Large intestine (tissue), 3 donors: ENCODE measurements at regions not wholly inside any gene's neighbourhood (a gene's known extent, or its start where the extent isn't known, plus 50 kb on each side); places are given as distances from the start of the nearest gene placed in this dataset.
"Not testable (repeated sequence)": the region's sequence is repeated elsewhere in the genome, so short reads cannot be mapped to it uniquely, and the experiment has no call there.

ENCODE experiments used
- DNase-seq, 2 donors: peaks; one replicate each; pipeline versions ENCODE4 v3.0.0 to v3.0.0-alpha.2; 2013
- H3K27ac ChIP-seq: one replicate; pipeline ENCODE4 v1.5.1; 2013; ENCODE audit warnings: low read length
- H3K27me3 ChIP-seq: 2 replicates; pipeline ENCODE4 v1.6.1; 2013; ENCODE audit warnings: low read length; ENCODE audit not compliant: control insufficient read depth, insufficient read depth
- H3K36me3 ChIP-seq: 2 replicates; pipeline ENCODE4 v1.6.1; 2013; ENCODE audit warnings: low read length; ENCODE audit not compliant: control insufficient read depth, insufficient read depth
- H3K4me1 ChIP-seq: one replicate; pipeline ENCODE4 v1.6.1; 2013; ENCODE audit warnings: low read length; ENCODE audit not compliant: control insufficient read depth, insufficient read depth
- H3K4me3 ChIP-seq: one replicate; pipeline ENCODE4 v1.5.1; 2013; ENCODE audit warnings: low read length
- H3K9me3 ChIP-seq: one replicate; pipeline ENCODE4 v1.6.1; 2013; ENCODE audit warnings: mild to moderate bottlenecking, low read depth, low read length, moderate library complexity; ENCODE audit not compliant: control insufficient read depth
- WGBS: methylation state at CpG from one replicate; pipeline ENCODE4 v1.1.5; 2013; ENCODE audit warnings: low lambda C conversion rate; ENCODE audit not compliant: insufficient coverage; 5-methylcytosine and 5-hydroxymethylcytosine counted together

DNA sequence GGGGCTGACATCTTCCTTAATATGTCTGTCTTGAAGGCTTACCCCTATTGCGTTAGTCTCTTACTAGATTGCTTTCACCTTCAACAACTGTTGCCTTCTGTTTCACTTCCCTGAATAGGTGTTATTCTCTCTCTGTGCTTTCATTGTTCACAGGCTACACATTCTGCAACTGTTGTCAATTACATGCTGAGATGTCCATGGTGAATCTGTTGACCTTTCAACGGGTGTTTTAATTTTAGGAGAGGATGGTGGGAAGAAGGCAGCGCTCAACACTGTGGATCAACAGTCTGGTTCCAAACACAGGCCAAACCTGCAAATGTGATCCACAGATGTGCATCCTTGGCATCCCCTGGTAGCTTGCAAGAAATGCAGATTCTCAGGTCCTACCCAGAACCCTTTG lies 101.9 kb downstream of the DACT1 start:
- Histone ChIP-seq H3K4me3 (no peak overlapping the region), H3K27ac (no peak overlapping the region), H3K36me3 (no peaks in the 10 kb centered on the region), H3K27me3 (no peaks in the 10 kb centered on the region), H3K9me3 (no peaks in the 10 kb centered on the region), H3K4me1 (no peaks in the 10 kb centered on the region)
- WGBS, result 100% methylated on average over 1 of the region's 3 CpGs
- no peak for DNase-seq

DNA sequence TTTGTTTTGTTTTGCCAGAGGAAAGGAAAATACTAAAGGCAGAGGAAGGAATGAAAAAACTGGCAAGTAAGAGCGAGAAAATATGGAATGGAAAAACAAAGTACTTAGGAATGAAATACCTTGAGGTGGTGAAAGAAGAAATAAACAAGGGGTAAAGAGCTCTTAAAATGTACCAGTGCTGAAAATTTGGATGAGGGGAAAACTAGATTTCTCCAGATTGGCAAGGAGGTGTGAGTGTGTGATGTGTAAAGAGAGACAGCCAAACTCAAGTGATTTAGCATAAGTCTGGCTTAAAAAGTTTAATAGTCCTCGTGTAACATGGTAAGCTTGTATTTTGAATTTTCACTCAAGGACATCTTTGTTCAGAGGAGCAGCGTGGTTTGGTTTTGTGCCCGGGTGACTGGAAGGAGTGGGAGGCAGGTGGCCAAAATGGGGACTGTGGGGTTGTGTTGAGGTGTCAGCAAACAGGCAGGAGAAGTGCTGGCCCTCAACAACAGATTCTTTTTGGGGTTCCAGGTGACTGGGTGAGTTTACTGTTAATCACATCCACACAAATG lies 102.7 kb downstream of the DACT1 start:
- Histone ChIP-seq H3K27me3 (no peaks in the 10 kb centered on the region), H3K4me3 (no peak overlapping the region), H3K36me3 (no peaks in the 10 kb centered on the region), H3K27ac (no peak overlapping the region), H3K4me1 (no peaks in the 10 kb centered on the region), H3K9me3 (no peaks in the 10 kb centered on the region)
- WGBS, result 100% methylated on average over 1 of the region's 4 CpGs
- no peak for DNase-seq

DNA sequence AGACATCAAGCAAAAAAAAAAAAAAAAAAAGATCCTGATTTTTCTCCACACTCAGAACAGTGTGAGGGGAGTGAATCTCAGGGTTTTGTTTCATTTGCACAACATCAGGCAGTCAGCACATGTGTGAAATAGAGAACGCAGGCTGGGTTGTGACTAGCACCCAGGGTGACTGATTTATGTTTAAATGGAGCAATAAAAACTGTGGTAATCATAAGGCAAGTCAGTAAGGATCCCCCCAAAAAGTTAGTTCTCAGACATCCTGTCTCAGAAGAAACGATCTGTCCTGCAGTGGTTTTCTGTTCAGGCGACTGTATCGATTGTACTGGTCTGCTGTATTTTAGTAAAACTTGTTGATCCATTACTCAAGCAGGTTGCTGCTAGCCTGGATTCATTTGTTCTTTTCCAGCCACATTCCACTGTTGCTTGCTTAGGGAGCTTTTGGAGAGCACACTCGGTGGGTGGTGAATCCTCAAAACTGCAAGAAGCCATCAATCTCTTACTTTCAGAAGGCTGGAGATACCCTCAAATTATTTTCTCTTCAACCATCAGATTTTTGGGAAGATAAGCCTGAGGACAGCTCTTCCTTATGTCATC lies 107.1 kb downstream of the DACT1 start:
- H3K27me3 ChIP-seq, result no peaks in the 10 kb centered on the region
- H3K36me3 ChIP-seq, result no peaks in the 10 kb centered on the region
- no peak overlapping the region for H3K27ac ChIP-seq
- no peaks in the 10 kb centered on the region for H3K9me3 ChIP-seq
- DNase-seq, result no peak
- no peak overlapping the region for H3K4me3 ChIP-seq
- 83% methylated on average over 1 of the region's 5 CpGs for WGBS
- H3K4me1 ChIP-seq, result peaks cover 6% of the 10 kb centered on the region

DNA sequence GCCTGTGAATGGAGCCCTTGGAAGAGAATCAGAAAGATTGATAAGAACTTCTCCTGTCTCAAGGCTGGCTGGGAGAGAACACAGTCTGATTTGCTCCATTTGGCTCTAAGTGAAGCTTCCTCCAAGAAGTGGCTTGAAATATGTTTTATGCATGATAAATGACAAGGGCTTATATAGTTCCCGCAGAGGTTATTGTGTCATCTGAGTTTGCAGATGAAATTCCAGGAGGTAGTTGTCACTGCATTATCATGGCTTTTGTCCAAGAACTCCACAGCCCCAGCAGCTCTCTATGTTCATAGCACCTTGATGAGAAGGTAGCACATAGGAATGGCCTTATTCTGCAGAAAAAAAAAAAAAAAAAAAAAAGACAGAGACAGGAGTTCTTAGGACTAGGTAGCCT lies 108.5 kb downstream of the DACT1 start:
- Histone ChIP-seq H3K27me3 (no peaks in the 10 kb centered on the region), H3K9me3 (peaks cover 8% of the 10 kb centered on the region), H3K27ac (no peak overlapping the region), H3K36me3 (no peaks in the 10 kb centered on the region), H3K4me3 (no peak overlapping the region), H3K4me1 (peaks cover 6% of the 10 kb centered on the region)
- WGBS, result no CpG with 5 or more reads among the region's 1 CpG
- peak in 1 of 2 donors; percentile 8 for DNase-seq

DNA sequence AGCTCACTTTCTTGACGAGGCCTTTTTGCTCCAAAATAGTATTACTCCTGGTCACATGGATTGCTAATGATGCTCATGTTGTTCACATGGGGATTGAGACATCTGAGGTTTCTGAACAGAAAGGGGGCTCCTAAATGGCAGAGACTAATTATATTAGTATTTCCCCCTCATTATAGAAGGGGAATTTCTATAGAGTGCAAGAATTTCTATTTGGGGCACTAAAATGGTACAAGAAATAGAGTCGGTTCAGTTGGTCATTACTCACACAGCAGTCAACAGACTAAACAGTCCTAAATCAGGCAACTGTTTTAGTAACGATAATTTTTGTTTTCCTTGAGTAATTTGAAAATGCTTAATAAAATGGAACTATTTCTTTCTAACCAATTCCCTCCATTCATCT lies 108.9 kb downstream of the DACT1 start:
- H3K9me3 ChIP-seq, result peaks cover 8% of the 10 kb centered on the region
- WGBS, result 100% methylated on average over 1 of the region's 3 CpGs
- peaks cover 6% of the 10 kb centered on the region for H3K4me1 ChIP-seq
- no peaks in the 10 kb centered on the region for H3K27me3 ChIP-seq
- no peak overlapping the region for H3K27ac ChIP-seq
- no peak for DNase-seq
- H3K4me3 ChIP-seq, result no peak overlapping the region
- H3K36me3 ChIP-seq, result no peaks in the 10 kb centered on the region

DNA sequence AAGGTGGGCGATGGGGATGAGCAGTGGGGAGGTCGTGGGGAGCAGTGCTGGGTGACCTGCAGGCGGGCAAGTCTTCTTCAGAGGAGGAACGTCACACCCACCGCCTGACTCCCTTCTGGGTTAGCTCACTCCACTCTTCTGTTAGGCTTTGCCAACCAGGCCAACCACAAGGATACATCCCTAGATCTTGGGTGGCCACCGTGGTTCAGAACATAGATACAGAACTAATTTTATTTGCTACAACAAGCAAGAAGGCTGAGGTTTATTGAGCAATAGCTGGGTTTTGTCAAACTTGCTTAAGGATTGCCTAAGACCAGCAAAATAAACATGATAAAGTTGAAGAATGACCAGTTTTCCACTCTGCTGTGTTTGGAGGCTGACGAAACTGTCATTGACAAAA lies 109.4 kb downstream of the DACT1 start:
- H3K4me3 ChIP-seq, result no peak overlapping the region
- no peak for DNase-seq
- peaks cover 6% of the 10 kb centered on the region for H3K4me1 ChIP-seq
- H3K9me3 ChIP-seq, result peaks cover 8% of the 10 kb centered on the region
- no peak overlapping the region for H3K27ac ChIP-seq
- H3K36me3 ChIP-seq, result no peaks in the 10 kb centered on the region
- WGBS, result no CpG with 5 or more reads among the region's 7 CpGs
- H3K27me3 ChIP-seq, result no peaks in the 10 kb centered on the region

DNA sequence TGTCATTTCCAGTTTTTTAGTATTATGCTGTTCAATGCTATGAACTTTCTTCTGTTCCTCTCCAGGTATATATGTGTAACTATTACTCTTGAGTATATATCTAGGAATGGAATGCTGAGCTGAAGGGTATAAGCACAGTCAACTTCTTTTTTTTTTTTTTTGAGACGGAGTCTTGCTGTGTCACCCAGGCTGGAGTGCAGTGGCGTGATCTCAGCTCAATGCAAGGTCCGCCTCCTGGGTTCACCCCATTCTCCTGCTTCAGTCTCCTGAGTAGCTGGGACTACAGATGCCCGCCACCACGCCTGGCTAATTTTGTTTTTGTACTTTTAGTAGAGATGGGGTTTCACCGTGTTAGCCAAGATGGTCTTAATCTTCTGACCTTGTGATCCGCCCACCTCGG lies 110.5 kb downstream of the DACT1 start:
- WGBS, result no CpG with 5 or more reads among the region's 8 CpGs
- not testable (repeated sequence) for H3K4me3 ChIP-seq, H3K4me1 ChIP-seq, H3K27me3 ChIP-seq, H3K27ac ChIP-seq, H3K9me3 ChIP-seq, H3K36me3 ChIP-seq, DNase-seq

DNA sequence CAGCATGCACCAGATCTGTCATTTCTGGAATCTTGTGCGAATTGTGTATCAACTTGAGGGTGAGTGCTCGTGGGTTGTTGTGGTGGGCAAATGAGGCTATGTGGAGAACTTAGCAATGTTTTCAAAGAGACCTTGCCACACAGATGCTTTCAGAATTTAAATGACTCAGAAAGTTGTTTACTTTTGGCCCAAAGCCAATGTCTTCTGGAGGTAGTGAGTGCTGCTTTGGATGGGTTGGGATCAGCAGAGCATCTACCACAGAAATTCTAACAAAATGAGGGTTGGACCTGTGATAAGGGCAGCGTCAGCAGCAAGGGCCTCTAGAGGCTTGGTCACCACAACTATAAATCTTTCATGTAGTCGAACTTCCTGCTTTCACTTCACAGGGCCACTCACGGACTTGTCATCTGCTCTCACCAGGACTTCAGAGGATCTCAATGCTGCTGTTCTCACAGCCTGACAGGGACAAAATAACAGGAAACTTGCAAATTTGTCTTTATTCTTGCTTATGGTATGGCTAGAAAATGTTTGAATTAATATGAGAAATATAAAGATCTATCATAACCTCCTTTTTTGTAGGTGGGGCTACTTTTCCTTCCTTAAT lies 111.4 kb downstream of the DACT1 start:
- Histone ChIP-seq H3K36me3 (no peaks in the 10 kb centered on the region), H3K27me3 (no peaks in the 10 kb centered on the region), H3K4me3 (no peak overlapping the region), H3K9me3 (peaks cover 8% of the 10 kb centered on the region), H3K27ac (no peak overlapping the region), H3K4me1 (peaks cover 6% of the 10 kb centered on the region)
- DNase-seq, result peak; percentile 72 to 80
- 30% methylated on average over 2 of the region's 5 CpGs for WGBS

DNA sequence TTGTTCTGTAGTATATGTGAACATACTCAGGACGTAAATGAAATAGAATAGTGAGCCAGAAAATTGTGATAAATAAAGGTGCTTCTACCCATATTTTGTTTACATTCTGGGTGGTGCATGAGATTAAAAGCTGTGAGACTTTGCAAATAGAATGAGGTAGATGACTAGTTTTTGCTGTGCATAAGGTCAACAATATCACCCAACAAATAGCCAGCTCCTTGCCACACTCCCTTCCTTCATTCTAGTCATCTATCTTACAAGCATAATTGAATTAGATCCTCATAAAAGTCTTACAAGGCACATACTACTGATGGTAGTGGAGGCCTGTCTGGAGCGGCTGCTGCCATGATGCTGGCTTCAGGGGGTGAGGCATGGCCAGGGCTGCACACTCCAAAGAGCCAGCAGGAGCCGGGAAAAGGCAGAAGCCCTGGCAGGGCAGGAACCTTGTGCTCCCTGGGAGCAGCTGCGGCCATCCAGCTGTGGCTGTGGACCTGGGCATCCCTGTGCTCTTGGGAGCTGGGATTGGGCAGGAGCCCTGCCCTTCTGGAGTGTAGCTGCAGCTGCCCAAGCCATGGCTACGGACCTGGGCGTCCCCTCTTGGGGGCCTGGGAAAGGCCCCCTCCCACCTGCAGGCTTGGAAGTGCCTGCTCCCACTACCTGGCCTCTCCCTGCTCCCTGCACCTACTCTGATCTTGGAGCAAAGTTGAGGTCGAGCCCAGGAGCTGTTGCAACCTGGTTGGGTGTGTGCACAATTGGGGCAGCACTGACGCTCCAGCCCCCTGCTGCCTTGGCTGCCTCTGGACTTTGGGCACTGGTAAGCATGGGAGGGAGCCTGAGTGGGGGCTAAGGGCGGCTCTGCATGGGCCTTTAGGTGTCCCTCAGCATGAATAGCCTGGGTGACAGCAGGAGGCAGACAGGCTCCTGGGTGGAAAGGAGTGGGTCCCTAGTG lies 112.8 kb downstream of the DACT1 start:
- Histone ChIP-seq H3K4me3 (no peak overlapping the region), H3K9me3 (peaks cover 8% of the 10 kb centered on the region), H3K27me3 (no peaks in the 10 kb centered on the region), H3K36me3 (no peaks in the 10 kb centered on the region), H3K27ac (no peak overlapping the region), H3K4me1 (peaks cover 15% of the 10 kb centered on the region)
- 0% methylated on average over 1 of the region's 9 CpGs for WGBS
- peak; percentile 33 to 46 for DNase-seq

DNA sequence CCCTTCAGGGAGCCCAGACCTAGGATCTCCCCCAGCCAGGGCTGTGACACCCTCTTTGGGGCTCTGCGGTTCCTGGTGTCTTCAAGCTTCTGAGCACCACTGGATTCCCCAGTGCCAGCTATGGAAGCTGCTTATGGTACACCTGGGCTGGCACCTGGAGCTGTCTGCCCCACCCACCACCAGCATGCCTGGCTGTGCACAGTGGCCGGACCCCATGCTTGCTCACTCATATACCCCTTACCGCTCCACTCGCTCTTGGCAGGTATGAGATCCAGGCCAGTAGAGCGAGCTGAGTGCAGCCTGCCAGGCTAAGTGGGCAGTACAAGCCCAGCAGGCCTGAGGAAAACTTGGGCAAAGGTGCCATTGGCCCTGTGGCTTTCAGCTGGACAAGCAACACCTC lies 114.0 kb downstream of the DACT1 start:
- no CpG with 5 or more reads among the region's 5 CpGs for WGBS
- H3K27ac ChIP-seq, result no peak overlapping the region

More for the DNA sequence above, 114.0 kb downstream of the DACT1 start:
- peaks cover 24% of the 10 kb centered on the region for H3K4me1 ChIP-seq
- DNase-seq, result no peak
- H3K36me3 ChIP-seq, result no peaks in the 10 kb centered on the region
- peaks cover 8% of the 10 kb centered on the region for H3K9me3 ChIP-seq
- no peak overlapping the region for H3K4me3 ChIP-seq
- H3K27me3 ChIP-seq, result no peaks in the 10 kb centered on the region
